WTC11 (cell line): ENCODE measurements at regions not wholly inside any gene's neighbourhood (a gene's known extent, or its start where the extent isn't known, plus 50 kb on each side); places are given as distances from the start of the nearest gene placed in this dataset.

Experiments used
- ATAC-seq: fragments of 200-7000 bp; cut with Tn5 transposase; 2 replicates; pipeline ENCODE4 v1.10.0; 2021; ENCODE audit warnings: mild to moderate bottlenecking, moderate library complexity
- CTCF ChIA-PET: fragments of 300-600 bp; sonication (Branson Sonifier 250); formaldehyde crosslinking; loops from one replicate; lab custom pipeline; 2021; ENCODE audit warnings: antibody characterized with exemption; lab: Charles Lee
- POLR2A ChIA-PET: fragments of 350-600 bp; sonication (Branson Sonifier 250); formaldehyde crosslinking; loops from one replicate; lab custom pipeline; 2021; ENCODE audit warnings: antibody characterized with exemption; lab: Charles Lee
- DNase-seq: peaks from one replicate; pipeline ENCODE4 v3.0.0; 2021; ENCODE audit warnings: low spot score
- H3K27ac Mint-ChIP-seq: 2 replicates; pipeline ENCODE4 v1.8.0; 2021; ENCODE audit warnings: mixed read lengths
- H3K27me3 Mint-ChIP-seq: 2 replicates; pipeline ENCODE4 v1.8.0; 2021; ENCODE audit warnings: low read depth, mild to moderate bottlenecking, moderate library complexity, mixed read lengths
- H3K36me3 Mint-ChIP-seq: 2 replicates; pipeline ENCODE4 v1.8.0; 2021; ENCODE audit warnings: mixed read lengths
- H3K4me1 Mint-ChIP-seq: 2 replicates; pipeline ENCODE4 v1.8.0; 2022; ENCODE audit warnings: mixed read lengths
- H3K4me3 Mint-ChIP-seq: 2 replicates; pipeline ENCODE4 v1.8.0; 2021; ENCODE audit warnings: mild to moderate bottlenecking, moderate library complexity, mixed read lengths
- H3K9me3 Mint-ChIP-seq: 2 replicates; pipeline ENCODE4 v1.8.0; 2021; ENCODE audit warnings: mixed read lengths
- ATF1 ChIP-seq: sonication (generic); formaldehyde crosslinking; IDR thresholded peaks from 2 replicates; pipeline ENCODE4 v1.8.1; 2023; ENCODE audit warnings: mild to moderate bottlenecking, moderate library complexity, missing genetic modification reagents
- E2F1 ChIP-seq: sonication (generic); formaldehyde crosslinking; IDR thresholded peaks from 2 replicates; pipeline ENCODE4 v1.8.0; 2022; ENCODE audit warnings: mild to moderate bottlenecking, missing genetic modification reagents
- E2F5 ChIP-seq: sonication (generic); formaldehyde crosslinking; IDR thresholded peaks from 2 replicates; pipeline ENCODE4 v1.8.1; 2022; ENCODE audit warnings: mild to moderate bottlenecking, moderate library complexity, missing genetic modification reagents
- ESRRA ChIP-seq: sonication (generic); formaldehyde crosslinking; IDR thresholded peaks from 2 replicates; pipeline ENCODE4 v1.8.1; 2022; ENCODE audit warnings: mild to moderate bottlenecking, missing genetic modification reagents, borderline replicate concordance
- FOXK1 ChIP-seq: sonication (generic); formaldehyde crosslinking; IDR thresholded peaks from 2 replicates; pipeline ENCODE4 v1.8.0; 2022; ENCODE audit warnings: mild to moderate bottlenecking, moderate library complexity, missing genetic modification reagents
- GABPB1 ChIP-seq: sonication (generic); formaldehyde crosslinking; IDR thresholded peaks from 2 replicates; pipeline ENCODE4 v1.8.1; 2023; ENCODE audit warnings: mild to moderate bottlenecking, missing genetic modification reagents
- IRF1 ChIP-seq: sonication (generic); formaldehyde crosslinking; IDR thresholded peaks from 2 replicates; pipeline ENCODE4 v1.8.0; 2023; ENCODE audit warnings: missing genetic modification reagents
- IRF2 ChIP-seq: sonication (generic); formaldehyde crosslinking; IDR thresholded peaks from 2 replicates; pipeline ENCODE4 v1.8.0; 2022; ENCODE audit warnings: low read depth, missing genetic modification reagents, borderline replicate concordance
- JUN ChIP-seq: sonication (generic); formaldehyde crosslinking; IDR thresholded peaks from 2 replicates; pipeline ENCODE4 v1.8.0; 2023; ENCODE audit warnings: mild to moderate bottlenecking, missing genetic modification reagents
- NFATC4 ChIP-seq: fragments of 250-450 bp; sonication (Bioruptor Pico); IDR thresholded peaks from 2 replicates; pipeline ENCODE4 v1.9.0; 2021; ENCODE audit warnings: mild to moderate bottlenecking
- NFYB ChIP-seq: sonication (generic); formaldehyde crosslinking; conservative IDR thresholded peaks from 2 replicates; pipeline ENCODE4 v1.8.0; 2022; ENCODE audit warnings: low read depth, missing genetic modification reagents
- NR1H2 ChIP-seq: sonication (generic); formaldehyde crosslinking; IDR thresholded peaks from 2 replicates; pipeline ENCODE4 v1.9.0; 2021; ENCODE audit warnings: mild to moderate bottlenecking, moderate library complexity, missing genetic modification reagents
- PREB ChIP-seq: sonication (generic); formaldehyde crosslinking; IDR thresholded peaks from 2 replicates; pipeline ENCODE4 v1.8.1; 2022; ENCODE audit warnings: mild to moderate bottlenecking, missing genetic modification reagents, moderate library complexity, borderline replicate concordance
- RELA ChIP-seq: sonication (generic); formaldehyde crosslinking; IDR thresholded peaks from 2 replicates; pipeline ENCODE4 v1.8.1; 2022; ENCODE audit warnings: missing genetic modification reagents, mild to moderate bottlenecking, borderline replicate concordance
- STAT6 ChIP-seq: sonication (generic); formaldehyde crosslinking; conservative IDR thresholded peaks from 2 replicates; pipeline ENCODE4 v1.8.1; 2023; ENCODE audit warnings: mild to moderate bottlenecking, low read depth, missing genetic modification reagents, moderate library complexity
- USF1 ChIP-seq: sonication (generic); formaldehyde crosslinking; IDR thresholded peaks from 2 replicates; pipeline ENCODE4 v1.8.0; 2022; ENCODE audit warnings: mild to moderate bottlenecking, missing genetic modification reagents
- ZMAT4 ChIP-seq: fragments of 250-450 bp; sonication (Bioruptor Pico); IDR thresholded peaks from 2 replicates; pipeline ENCODE4 v1.9.0; 2021; ENCODE audit warnings: mild to moderate bottlenecking
- ZNF281 ChIP-seq: sonication (generic); formaldehyde crosslinking; IDR thresholded peaks from 2 replicates; pipeline ENCODE4 v1.8.0; 2023; ENCODE audit warnings: mild to moderate bottlenecking, missing genetic modification reagents
- ZNF512 ChIP-seq: sonication (generic); formaldehyde crosslinking; IDR thresholded peaks from 2 replicates; pipeline ENCODE4 v1.8.1; 2022; ENCODE audit warnings: missing genetic modification reagents, borderline replicate concordance
- ZSCAN18 ChIP-seq: fragments of 250-450 bp; sonication (Bioruptor Pico); IDR thresholded peaks from 2 replicates; pipeline ENCODE4 v2.1.2; 2022; ENCODE audit warnings: mild to moderate bottlenecking, moderate library complexity

- no peak for TF ChIP-seq ZNF512
Observed at GRCh38 chr2:82320296-82320695, 2015.7 kb upstream of the LRRTM1 start (continued).

- H3K9me3 Mint-ChIP-seq: no peaks in the 10 kb centered on the region
- TF ChIP-seq E2F1 (CRISPR knock-in tag) (no peak), ESRRA (CRISPR knock-in tag) (no peak), PREB (CRISPR knock-in tag) (no peak), E2F5 (no peak), FOXK1 (CRISPR knock-in tag) (no peak), GABPB1 (no peak), IRF1 (no peak), USF1 (CRISPR knock-in tag) (no peak), ZSCAN18 (CRISPR knock-in tag) (no peak)
- TF ChIP-seq, all 79 proteins: peak for 0
- H3K4me1 Mint-ChIP-seq: 0 out of 2 replicates have a peak, but pooled peaks cover 3% of the 10 kb centered on the region
- no peak overlapping the region for H3K27ac Mint-ChIP-seq
- ATAC-seq (no peak), DNase-seq (no peak)
- ChIA-PET CTCF (no interaction called here), POLR2A (no interaction called here)
- no peak overlapping the region for H3K4me3 Mint-ChIP-seq
- no peaks in the 10 kb centered on the region for H3K27me3 Mint-ChIP-seq
- no peaks in the 10 kb centered on the region for H3K36me3 Mint-ChIP-seq
Observed at GRCh38 chr2:82317012-82317411, 2012.5 kb upstream of the LRRTM1 start.

- DNase-seq (no peak), ATAC-seq (no peak)
- Mint-ChIP-seq H3K9me3 (no peaks in the 10 kb centered on the region), H3K4me1 (0 out of 2 replicates have a peak, but pooled peaks cover 3% of the 10 kb centered on the region), H3K4me3 (no peak overlapping the region), H3K36me3 (no peaks in the 10 kb centered on the region), H3K27ac (no peak overlapping the region), H3K27me3 (no peaks in the 10 kb centered on the region)
- ChIA-PET CTCF (no interaction called here), POLR2A (no interaction called here)
- TF ChIP-seq IRF2 (CRISPR knock-in tag) (no peak), ZMAT4 (no peak), NR1H2 (no peak), STAT6 (CRISPR knock-in tag) (no peak), NFYB (CRISPR knock-in tag) (no peak), JUN (CRISPR knock-in tag) (no peak), ZNF281 (no peak), RELA (CRISPR knock-in tag) (no peak), NFATC4 (no peak), ATF1 (CRISPR knock-in tag) (no peak)
Observed at GRCh38 chr2:82316586-82316985, 2012.0 kb upstream of the LRRTM1 start.
